Activated naive CD4-positive, alpha-beta T cell treated with anti-CD3 and anti-CD28 coated beads for 36 hours (primary cell): ENCODE measurements at regions not wholly inside any gene's neighbourhood (a gene's known extent, or its start where the extent isn't known, plus 50 kb on each side); places are given as distances from the start of the nearest gene placed in this dataset.

Source experiments
- CTCF ChIA-PET: fragments of 350-600 bp; sonication (Branson Sonifier 250); formaldehyde crosslinking; loops from one replicate; lab custom pipeline; 2021; ENCODE audit warnings: antibody characterized with exemption; lab: Charles Lee
- DNase-seq: peaks from one replicate; pipeline ENCODE4 v3.0.0-alpha.2; 2020
- H3K27ac Mint-ChIP-seq: one replicate; pipeline ENCODE4 v1.8.0; 2021; ENCODE audit warnings: mild to moderate bottlenecking, mixed read lengths
- H3K27me3 Mint-ChIP-seq: one replicate; pipeline ENCODE4 v1.8.0; 2021; ENCODE audit warnings: low read depth, mixed read lengths
- H3K36me3 Mint-ChIP-seq: one replicate; pipeline ENCODE4 v1.8.0; 2021; ENCODE audit warnings: low read depth, mixed read lengths
- H3K4me1 Mint-ChIP-seq: one replicate; pipeline ENCODE4 v1.8.0; 2021; ENCODE audit warnings: low read depth, mixed read lengths
- H3K4me3 Mint-ChIP-seq: one replicate; pipeline ENCODE4 v1.8.0; 2021; ENCODE audit warnings: mild to moderate bottlenecking, moderate library complexity, mixed read lengths
- H3K9me3 Mint-ChIP-seq: one replicate; pipeline ENCODE4 v1.8.0; 2021; ENCODE audit warnings: mixed read lengths
- intact Hi-C: fragments of 100-400 bp; cut with micrococcal nuclease; formaldehyde crosslinking; loops from one replicate; pipeline ENCODE4 v1.15.1; 2023

GRCh38 chr18:78769502-78770105 is 210.0 kb upstream of the SALL3 start:
- CTCF ChIA-PET: no interaction called here
- Mint-ChIP-seq H3K27ac (no peak overlapping the region), H3K9me3 (no peaks in the 10 kb centered on the region)

GRCh38 chr18:78770139-78770822 is 209.3 kb upstream of the SALL3 start:
- Mint-ChIP-seq H3K27me3 (no peaks in the 10 kb centered on the region), H3K4me1 (no peaks in the 10 kb centered on the region), H3K9me3 (no peaks in the 10 kb centered on the region), H3K27ac (no peak overlapping the region), H3K36me3 (no peaks in the 10 kb centered on the region), H3K4me3 (no peak overlapping the region)
- no peak for DNase-seq
- CTCF ChIA-PET: no interaction called here
- intact Hi-C loops: no loop called here

More at GRCh38 chr18:78769502-78770105, 210.0 kb upstream of the SALL3 start:
- H3K36me3 Mint-ChIP-seq: no peaks in the 10 kb centered on the region
- H3K4me3 Mint-ChIP-seq: no peak overlapping the region
- no peaks in the 10 kb centered on the region for H3K4me1 Mint-ChIP-seq
- no peaks in the 10 kb centered on the region for H3K27me3 Mint-ChIP-seq
- intact Hi-C loops: no loop called here
- DNase-seq: no peak

GRCh38 chr18:78770823-78771139 is 208.8 kb upstream of the SALL3 start:
- CTCF ChIA-PET: no interaction called here

GRCh38 chr18:78771496-78772359 is 207.9 kb upstream of the SALL3 start:
- CTCF ChIA-PET: no interaction called here
- H3K4me3 Mint-ChIP-seq: no peak overlapping the region
- no peaks in the 10 kb centered on the region for H3K27me3 Mint-ChIP-seq
- intact Hi-C loops: no loop called here
- no peaks in the 10 kb centered on the region for H3K4me1 Mint-ChIP-seq
- no peak overlapping the region for H3K27ac Mint-ChIP-seq
- no peaks in the 10 kb centered on the region for H3K36me3 Mint-ChIP-seq
- no peak for DNase-seq
- no peaks in the 10 kb centered on the region for H3K9me3 Mint-ChIP-seq

More at GRCh38 chr18:78770823-78771139, 208.8 kb upstream of the SALL3 start:
- H3K27ac Mint-ChIP-seq: no peak overlapping the region
- no peaks in the 10 kb centered on the region for H3K4me1 Mint-ChIP-seq
- H3K27me3 Mint-ChIP-seq: no peaks in the 10 kb centered on the region
- H3K36me3 Mint-ChIP-seq: no peaks in the 10 kb centered on the region
- DNase-seq: no peak
- H3K4me3 Mint-ChIP-seq: no peak overlapping the region
- intact Hi-C loops: no loop called here
- no peaks in the 10 kb centered on the region for H3K9me3 Mint-ChIP-seq

- H3K36me3 Mint-ChIP-seq: no peaks in the 10 kb centered on the region
- no peak overlapping the region for H3K27ac Mint-ChIP-seq
- CTCF ChIA-PET: no interaction called here
- H3K4me1 Mint-ChIP-seq: no peaks in the 10 kb centered on the region
- intact Hi-C loops: no loop called here
- no peak for DNase-seq
- no peaks in the 10 kb centered on the region for H3K9me3 Mint-ChIP-seq
- H3K27me3 Mint-ChIP-seq: no peaks in the 10 kb centered on the region
- no peak overlapping the region for H3K4me3 Mint-ChIP-seq
Measured at GRCh38 chr18:78772360-78773302, 207.0 kb upstream of the SALL3 start.

GRCh38 chr18:78773303-78773755 is 206.3 kb upstream of the SALL3 start:
- H3K36me3 Mint-ChIP-seq: no peaks in the 10 kb centered on the region
- intact Hi-C loops: no loop called here
- CTCF ChIA-PET: no interaction called here
- no peaks in the 10 kb centered on the region for H3K27me3 Mint-ChIP-seq
- no peak overlapping the region for H3K4me3 Mint-ChIP-seq
- H3K4me1 Mint-ChIP-seq: no peaks in the 10 kb centered on the region
- DNase-seq: no peak
- H3K27ac Mint-ChIP-seq: no peak overlapping the region
- H3K9me3 Mint-ChIP-seq: no peaks in the 10 kb centered on the region

GRCh38 chr18:78773819-78774218 is 205.8 kb upstream of the SALL3 start:
- no peaks in the 10 kb centered on the region for H3K27me3 Mint-ChIP-seq
- H3K4me1 Mint-ChIP-seq: no peaks in the 10 kb centered on the region
- no peaks in the 10 kb centered on the region for H3K9me3 Mint-ChIP-seq
- intact Hi-C loops: no loop called here
- DNase-seq: no peak
- H3K36me3 Mint-ChIP-seq: no peaks in the 10 kb centered on the region
- CTCF ChIA-PET: no interaction called here
- no peak overlapping the region for H3K4me3 Mint-ChIP-seq
- no peak overlapping the region for H3K27ac Mint-ChIP-seq

GRCh38 chr18:78774741-78775141 is 204.9 kb upstream of the SALL3 start:
- Mint-ChIP-seq H3K27ac (no peak overlapping the region), H3K36me3 (no peaks in the 10 kb centered on the region), H3K27me3 (no peaks in the 10 kb centered on the region), H3K4me1 (no peaks in the 10 kb centered on the region), H3K9me3 (no peaks in the 10 kb centered on the region), H3K4me3 (no peak overlapping the region)
- no peak for DNase-seq
- intact Hi-C loops: no loop called here
- CTCF ChIA-PET: no interaction called here

GRCh38 chr18:78776151-78776550 is 203.5 kb upstream of the SALL3 start:
- Mint-ChIP-seq H3K4me1 (no peaks in the 10 kb centered on the region), H3K4me3 (no peak overlapping the region), H3K9me3 (no peaks in the 10 kb centered on the region), H3K36me3 (no peaks in the 10 kb centered on the region), H3K27ac (no peak overlapping the region), H3K27me3 (no peaks in the 10 kb centered on the region)
- CTCF ChIA-PET: no interaction called here
- intact Hi-C loops: no loop called here
- DNase-seq: no peak

- Mint-ChIP-seq H3K4me1 (no peaks in the 10 kb centered on the region), H3K36me3 (no peaks in the 10 kb centered on the region), H3K27me3 (no peaks in the 10 kb centered on the region), H3K4me3 (no peak overlapping the region), H3K9me3 (no peaks in the 10 kb centered on the region), H3K27ac (no peak overlapping the region)
- intact Hi-C loops: no loop called here
- DNase-seq: no peak
- CTCF ChIA-PET: no interaction called here
Measured at GRCh38 chr18:78776706-78777285, 202.8 kb upstream of the SALL3 start.

GRCh38 chr18:78777992-78778391 is 201.6 kb upstream of the SALL3 start:
- Mint-ChIP-seq H3K9me3 (no peaks in the 10 kb centered on the region), H3K4me3 (no peak overlapping the region), H3K27me3 (no peaks in the 10 kb centered on the region), H3K4me1 (no peaks in the 10 kb centered on the region), H3K36me3 (no peaks in the 10 kb centered on the region), H3K27ac (no peak overlapping the region)
- DNase-seq: no peak
- intact Hi-C loops: no loop called here
- CTCF ChIA-PET: no interaction called here

- H3K27ac Mint-ChIP-seq: no peak overlapping the region
- no peak overlapping the region for H3K4me3 Mint-ChIP-seq
- no peaks in the 10 kb centered on the region for H3K27me3 Mint-ChIP-seq
- CTCF ChIA-PET: no interaction called here
- DNase-seq: no peak
- intact Hi-C loops: no loop called here
- no peaks in the 10 kb centered on the region for H3K36me3 Mint-ChIP-seq
- H3K9me3 Mint-ChIP-seq: no peaks in the 10 kb centered on the region
- no peaks in the 10 kb centered on the region for H3K4me1 Mint-ChIP-seq
Measured at GRCh38 chr18:78778651-78779050, 201.0 kb upstream of the SALL3 start.
